GM12865 (cell line): ENCODE measurements at regions not wholly inside any gene's neighbourhood (a gene's known extent, or its start where the extent isn't known, plus 50 kb on each side); places are given as distances from the start of the nearest gene placed in this dataset.

Experiments
- DNase-seq: peaks from one replicate; pipeline ENCODE4 v3.0.0; 2010; ENCODE audit warnings: low read depth
- H3K4me3 ChIP-seq: 2 replicates; pipeline ENCODE4 v1.5.1; 2011; ENCODE audit warnings: mild to moderate bottlenecking, low read depth, low read length, control low read depth
- TF ChIP-seq, protein P1 (sequence below): IDR thresholded peaks from 2 replicates; pipeline ENCODE4 v1.5.1; 2011; ENCODE audit warnings: low read length, control low read depth, low read depth, inconsistent platforms; ENCODE audit not compliant: insufficient read depth; ENCODE audit errors: missing control alignments

DNA sequence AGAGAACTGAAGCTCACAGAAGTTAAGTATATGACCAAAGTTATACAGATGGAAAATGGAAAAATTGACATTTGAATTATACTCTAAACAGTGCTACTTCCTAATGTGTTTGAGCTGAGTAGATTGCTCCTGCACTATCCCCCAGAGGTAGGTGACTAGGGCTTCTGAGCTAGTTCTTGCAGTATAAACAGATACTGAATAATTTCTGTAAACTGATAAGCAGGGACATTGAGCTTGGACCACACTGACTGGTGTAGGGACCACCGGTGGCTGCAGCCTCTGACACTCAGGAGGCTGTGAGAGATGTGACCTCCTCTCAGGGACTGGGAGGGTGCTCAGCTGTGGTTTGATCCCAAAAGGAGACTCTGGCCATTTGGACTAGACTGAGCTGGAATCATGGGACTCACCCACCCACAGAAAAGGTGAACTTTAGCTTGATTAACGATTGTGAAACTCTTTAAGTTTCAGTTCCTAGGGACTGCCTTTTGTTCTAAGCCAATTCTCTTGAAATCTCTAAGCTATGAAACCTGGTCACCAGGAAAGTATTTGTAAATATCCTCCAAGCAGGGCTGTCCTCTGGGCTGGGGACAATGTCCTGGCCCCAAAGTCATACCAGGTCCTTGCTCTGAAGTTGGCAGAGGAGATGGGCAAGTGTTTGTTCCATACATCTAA, 291.5 kb downstream of the SEC61B start:
- TF ChIP-seq, protein P1, sequence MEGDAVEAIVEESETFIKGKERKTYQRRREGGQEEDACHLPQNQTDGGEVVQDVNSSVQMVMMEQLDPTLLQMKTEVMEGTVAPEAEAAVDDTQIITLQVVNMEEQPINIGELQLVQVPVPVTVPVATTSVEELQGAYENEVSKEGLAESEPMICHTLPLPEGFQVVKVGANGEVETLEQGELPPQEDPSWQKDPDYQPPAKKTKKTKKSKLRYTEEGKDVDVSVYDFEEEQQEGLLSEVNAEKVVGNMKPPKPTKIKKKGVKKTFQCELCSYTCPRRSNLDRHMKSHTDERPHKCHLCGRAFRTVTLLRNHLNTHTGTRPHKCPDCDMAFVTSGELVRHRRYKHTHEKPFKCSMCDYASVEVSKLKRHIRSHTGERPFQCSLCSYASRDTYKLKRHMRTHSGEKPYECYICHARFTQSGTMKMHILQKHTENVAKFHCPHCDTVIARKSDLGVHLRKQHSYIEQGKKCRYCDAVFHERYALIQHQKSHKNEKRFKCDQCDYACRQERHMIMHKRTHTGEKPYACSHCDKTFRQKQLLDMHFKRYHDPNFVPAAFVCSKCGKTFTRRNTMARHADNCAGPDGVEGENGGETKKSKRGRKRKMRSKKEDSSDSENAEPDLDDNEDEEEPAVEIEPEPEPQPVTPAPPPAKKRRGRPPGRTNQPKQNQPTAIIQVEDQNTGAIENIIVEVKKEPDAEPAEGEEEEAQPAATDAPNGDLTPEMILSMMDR: no peak
- H3K4me3 ChIP-seq: no peak overlapping the region
- DNase-seq: peak; percentile 47

DNA sequence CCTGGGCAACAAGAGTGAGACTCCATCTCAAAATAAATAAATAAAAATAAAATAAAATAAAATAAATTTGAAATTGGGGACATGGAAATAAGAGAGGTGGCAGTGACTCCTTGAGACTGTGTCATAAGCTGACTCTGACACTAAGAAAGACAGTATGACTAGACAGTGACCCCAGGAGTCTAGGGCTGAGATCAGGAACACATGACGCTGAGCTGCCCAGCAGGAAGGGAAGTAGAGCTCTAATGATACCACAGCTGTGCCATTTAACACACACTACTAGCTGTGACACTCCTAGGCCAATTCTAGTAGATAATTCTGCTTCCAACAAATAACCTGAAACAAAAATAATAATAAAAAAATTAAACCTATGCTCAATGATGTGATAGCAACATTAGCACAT, 293.0 kb downstream of the SEC61B start:
- TF ChIP-seq, protein P1: no peak
- peak; percentile 27 for DNase-seq
- no peak overlapping the region for H3K4me3 ChIP-seq

DNA sequence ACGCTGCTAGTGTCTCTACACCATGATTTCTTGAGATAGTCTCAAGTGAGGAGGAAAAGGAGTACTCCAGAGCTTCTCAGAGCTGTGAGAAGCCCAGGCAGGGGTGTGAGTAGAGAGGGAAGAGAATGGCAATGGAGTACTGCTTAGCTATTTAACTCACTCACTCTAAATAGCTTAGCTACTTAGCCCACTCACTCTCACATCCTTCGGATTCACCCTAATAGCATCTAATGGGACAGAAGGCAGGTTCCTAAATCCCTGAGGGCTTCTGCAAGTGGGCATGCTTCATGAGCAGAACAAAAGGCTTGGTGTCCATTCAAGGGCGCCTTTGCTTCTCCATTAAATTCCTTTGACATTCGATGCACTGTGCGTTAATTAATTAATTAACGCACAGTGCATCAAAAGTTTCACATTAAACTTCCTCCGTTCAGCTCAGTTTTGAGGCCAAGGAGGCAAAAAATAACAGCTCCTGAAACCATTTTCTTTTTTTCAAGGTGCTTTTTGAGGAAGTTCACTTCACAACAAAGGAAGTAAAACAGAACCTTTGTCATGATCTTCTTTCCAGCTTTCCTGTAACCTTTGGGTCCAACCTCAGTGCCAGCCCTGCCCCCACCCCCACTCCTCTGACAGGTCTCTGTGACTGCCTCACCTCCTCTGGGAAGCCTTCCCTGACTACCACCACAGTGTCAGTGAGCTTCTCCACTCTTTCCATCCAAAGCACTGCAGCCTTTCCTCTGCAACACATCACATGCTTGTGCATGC, 294.0 kb downstream of the SEC61B start:
- peak; percentile 19 for DNase-seq
- TF ChIP-seq, protein P1: no peak
- no peak overlapping the region for H3K4me3 ChIP-seq

DNA sequence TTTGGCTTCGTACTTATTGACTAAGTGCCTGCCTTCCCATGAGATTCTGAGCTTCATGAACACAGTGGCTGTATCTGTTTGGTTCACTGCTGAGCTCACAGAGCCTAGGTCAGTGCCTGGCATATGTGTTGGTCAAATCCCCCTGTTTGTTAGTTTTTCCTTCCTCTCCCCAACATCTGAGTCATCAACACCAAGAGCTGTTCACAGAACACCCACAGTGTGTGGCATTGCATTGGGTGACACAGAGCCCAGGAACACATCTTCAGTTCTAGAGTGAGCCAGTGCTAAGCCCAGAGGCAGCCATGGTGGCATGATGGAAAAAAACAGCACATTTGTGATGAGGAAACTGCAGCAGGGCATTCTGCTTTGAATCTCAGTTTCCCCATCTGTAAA, 294.6 kb downstream of the SEC61B start:
- TF ChIP-seq, protein P1: no peak
- no peak overlapping the region for H3K4me3 ChIP-seq
- DNase-seq: no peak

DNA sequence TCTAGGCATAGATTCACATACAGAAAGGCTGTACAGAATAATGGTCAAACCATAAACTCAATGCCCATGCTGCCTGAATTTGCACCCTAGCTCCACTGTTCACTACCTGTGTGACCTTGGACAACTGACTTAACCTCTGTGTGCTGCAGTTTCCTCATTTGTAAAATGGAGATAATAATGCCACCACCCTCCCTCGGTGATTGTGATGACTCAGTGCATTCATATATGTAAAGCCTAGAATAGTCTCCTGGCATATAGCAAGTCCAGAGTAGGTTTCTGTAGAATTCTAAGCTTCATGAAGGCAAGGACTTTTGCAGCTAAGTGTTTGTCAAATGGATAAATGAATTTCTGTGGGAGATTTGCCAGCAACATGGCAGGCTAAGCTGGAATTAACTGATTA, 297.8 kb upstream of the NR4A3 start:
- DNase-seq: no peak
- TF ChIP-seq, protein P1: no peak
- H3K4me3 ChIP-seq: no peak overlapping the region

DNA sequence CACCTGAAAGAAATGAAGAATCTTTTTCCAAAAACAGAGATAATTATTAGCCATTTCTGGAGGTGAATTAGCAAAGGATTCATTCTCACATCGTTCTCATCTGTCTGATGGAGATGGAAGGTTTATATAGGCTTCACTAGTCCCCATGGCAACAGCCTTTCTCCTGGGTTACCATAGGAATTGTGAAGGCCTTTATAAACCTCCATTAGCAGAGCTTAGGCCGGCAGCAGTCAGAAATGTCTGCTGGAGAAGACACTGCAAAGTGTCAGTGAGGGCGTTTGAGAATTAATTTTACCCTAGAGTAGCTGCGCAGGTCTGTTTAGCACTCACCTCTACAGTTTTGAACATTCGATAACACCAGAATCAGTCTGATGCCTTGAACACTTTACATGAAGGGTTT, 290.4 kb upstream of the NR4A3 start:
- DNase-seq: no peak
- TF ChIP-seq, protein P1: no peak
- H3K4me3 ChIP-seq: no peak overlapping the region
